Kasumi-1 (cell line): ENCODE measurements at regions not wholly inside any gene's neighbourhood (a gene's known extent, or its start where the extent isn't known, plus 50 kb on each side); places are given as distances from the start of the nearest gene placed in this dataset.

ENCODE experiments used
- DNase-seq, 2 experiments: peaks; one replicate each; lab custom pipeline; 2025; lab: John Stamatoyannopoulos, UW

- no peak for DNase-seq
Measured at GRCh38 chr5:4319478-4320128, 724.0 kb downstream of the IRX1 start.

GRCh38 chr5:4330327-4330726 lies 734.7 kb downstream of the IRX1 start:
- no peak for DNase-seq

- DNase-seq = no peak
Measured at GRCh38 chr5:4335078-4335477, 739.4 kb downstream of the IRX1 start.

- DNase-seq = no peak
Measured at GRCh38 chr5:4337519-4337918, 741.9 kb downstream of the IRX1 start.

GRCh38 chr5:4339949-4340348 lies 744.3 kb downstream of the IRX1 start:
- no peak for DNase-seq

GRCh38 chr5:4345850-4346249 lies 750.2 kb downstream of the IRX1 start:
- DNase-seq = no peak

GRCh38 chr5:4348423-4348822 lies 752.8 kb downstream of the IRX1 start:
- DNase-seq = no peak

- DNase-seq = no peak
Measured at GRCh38 chr5:4348919-4349318, 753.3 kb downstream of the IRX1 start.

- DNase-seq = no peak
Measured at GRCh38 chr5:4356201-4356600, 760.6 kb downstream of the IRX1 start.

- DNase-seq = no peak
Measured at GRCh38 chr5:4359847-4360246, 764.2 kb downstream of the IRX1 start.

- DNase-seq = no peak
Measured at GRCh38 chr5:4361753-4362152, 766.1 kb downstream of the IRX1 start.

- DNase-seq = no peak
Measured at GRCh38 chr5:4362411-4362810, 766.8 kb downstream of the IRX1 start.

GRCh38 chr5:4363045-4363444 lies 767.4 kb downstream of the IRX1 start:
- DNase-seq = no peak

GRCh38 chr5:4366628-4367027 lies 771.0 kb downstream of the IRX1 start:
- DNase-seq = no peak

- no peak for DNase-seq
Measured at GRCh38 chr5:4370218-4370617, 769.9 kb upstream of the ADAMTS16 start.

GRCh38 chr5:4372481-4372880 lies 767.6 kb upstream of the ADAMTS16 start:
- no peak for DNase-seq

- DNase-seq = no peak
Measured at GRCh38 chr5:4373051-4373820, 766.9 kb upstream of the ADAMTS16 start.

- no peak for DNase-seq
Measured at GRCh38 chr5:4374866-4375265, 765.3 kb upstream of the ADAMTS16 start.

- DNase-seq = no peak
Measured at GRCh38 chr5:4375640-4376039, 764.5 kb upstream of the ADAMTS16 start.

- DNase-seq = no peak
Measured at GRCh38 chr5:4383102-4383501, 757.0 kb upstream of the ADAMTS16 start.

GRCh38 chr5:4383518-4384198 lies 756.5 kb upstream of the ADAMTS16 start:
- no peak for DNase-seq

GRCh38 chr5:4384649-4385048 lies 755.5 kb upstream of the ADAMTS16 start:
- DNase-seq = no peak

GRCh38 chr5:4386152-4386551 lies 754.0 kb upstream of the ADAMTS16 start:
- DNase-seq = no peak
